H1 (cell line): ENCODE measurements at regions not wholly inside any gene's neighbourhood (a gene's known extent, or its start where the extent isn't known, plus 50 kb on each side); places are given as distances from the start of the nearest gene placed in this dataset.
A peak's percentile ranks its signal among the peaks of the same experiment; 100 is the strongest.

Source experiments
- CTCF ChIA-PET: fragments of 300-600 bp; sonication (Branson Sonifier 250); formaldehyde crosslinking; loops from one replicate; lab custom pipeline; 2021; ENCODE audit not compliant: partially characterized antibody; lab: Charles Lee
- POLR2A ChIA-PET: fragments of 300-600 bp; sonication (Branson Sonifier 250); formaldehyde crosslinking; loops from one replicate; lab custom pipeline; 2021; ENCODE audit warnings: inconsistent platforms; ENCODE audit not compliant: partially characterized antibody; lab: Charles Lee
- DNase-seq, 2 experiments: peaks; one replicate each; pipeline versions ENCODE4 v3.0.0 to v3.0.0-alpha.2; 2010 to 2022; ENCODE audit warnings: low spot score in 2 of 2, low read depth in 1 of 2, mixed read lengths in 1 of 2
- FAIRE-seq: peaks from 2 replicates; lab custom pipeline; 2011; peaks lifted over from hg19 to GRCh38; lab: Jason Lieb, UNC
- H2AFZ ChIP-seq: 2 replicates; pipeline ENCODE4 v1.8.1; 2012; ENCODE audit warnings: low read length, inconsistent platforms
- H2AK5ac ChIP-seq: 2 replicates; pipeline ENCODE4 v1.6.1; 2013; ENCODE audit warnings: low read depth, low read length
- H2BK120ac ChIP-seq: replicated peaks from 2 replicates; pipeline ENCODE3; 2013; ENCODE audit warnings: low read depth, low read length, inconsistent platforms
- H2BK12ac ChIP-seq: 2 replicates; pipeline ENCODE4 v1.6.1; 2013; ENCODE audit warnings: low read depth, low read length
- H2BK15ac ChIP-seq: 2 replicates; pipeline ENCODE4 v1.6.1; 2013; ENCODE audit warnings: low read length
- H2BK20ac ChIP-seq: 2 replicates; pipeline ENCODE4 v1.6.1; 2013; ENCODE audit warnings: low read length
- H2BK5ac ChIP-seq: 2 replicates; pipeline ENCODE4 v1.6.1; 2013; ENCODE audit warnings: low read depth, low read length
- H3K14ac ChIP-seq: 2 replicates; pipeline ENCODE4 v1.6.1; 2013; ENCODE audit warnings: inconsistent platforms; ENCODE audit not compliant: insufficient read length
- H3K18ac ChIP-seq: 2 replicates; pipeline ENCODE4 v1.6.1; 2013; ENCODE audit warnings: low read length; ENCODE audit errors: extremely low read depth
- H3K23ac ChIP-seq: 2 replicates; pipeline ENCODE4 v1.6.1; 2013; ENCODE audit warnings: inconsistent platforms; ENCODE audit not compliant: insufficient read length
- H3K23me2 ChIP-seq: 2 replicates; pipeline ENCODE4 v1.6.1; 2013; ENCODE audit warnings: low read depth, low read length
- H3K27ac ChIP-seq: 2 replicates; pipeline ENCODE4 v1.6.1; 2011; ENCODE audit warnings: low read depth, low read length, inconsistent platforms
- H3K27me3 ChIP-seq, 4 experiments: replicated peaks in 1 of 4; 1 replicate in 1 of 4; 2 replicates in 3 of 4; pipeline versions ENCODE4 v1.6.1 to v1.8.1; 2011 to 2013; ENCODE audit warnings: low read length in 3 of 4, mild to moderate bottlenecking in 3 of 4, inconsistent platforms in 2 of 4, mixed read lengths in 2 of 4, moderate library complexity in 1 of 4; ENCODE audit not compliant: control insufficient read depth in 3 of 4, insufficient read depth in 3 of 4; ENCODE audit errors: extremely low read depth in 1 of 4
- H3K36me3 ChIP-seq, 4 experiments: 2 replicates each; pipeline versions ENCODE4 v1.6.1 to v1.8.1; 2011 to 2013; ENCODE audit warnings: mild to moderate bottlenecking in 4 of 4, low read length in 3 of 4, moderate library complexity in 2 of 4, control low read depth in 1 of 4, inconsistent platforms in 1 of 4; ENCODE audit not compliant: insufficient read depth in 4 of 4, control insufficient read depth in 2 of 4
- H3K4ac ChIP-seq: replicated peaks from 2 replicates; pipeline ENCODE3; 2013; ENCODE audit warnings: low read length, low read depth, mixed read lengths, inconsistent platforms; ENCODE audit not compliant: insufficient read length
- H3K4me1 ChIP-seq, 4 experiments: replicated peaks in 1 of 4; 1 replicate in 1 of 4; 2 replicates in 3 of 4; pipeline versions ENCODE4 v1.6.1 to v1.8.1; 2011 to 2013; ENCODE audit warnings: low read length in 3 of 4, inconsistent platforms in 2 of 4, mixed read lengths in 1 of 4; ENCODE audit not compliant: insufficient read depth in 4 of 4, control insufficient read depth in 3 of 4
- H3K4me2 ChIP-seq, 2 experiments: 2 replicates each; pipeline versions ENCODE4 v1.6.1 to v1.8.1; 2011 to 2013; ENCODE audit warnings: low read depth in 2 of 2, low read length in 2 of 2, control low read depth in 1 of 2, inconsistent platforms in 1 of 2, mild to moderate bottlenecking in 1 of 2; ENCODE audit not compliant: insufficient read depth in 1 of 2
- H3K4me3 ChIP-seq, 4 experiments: fragments of 200-600, 300-600 bp in 1 of 4; sonication (generic), shearing (Covaris generic), sonication (Bioruptor Twin) in 1 of 4; 2 replicates each; pipeline versions ENCODE4 v1.5.1 to v1.8.1; 2011 to 2016; ENCODE audit warnings: low read length in 4 of 4, low read depth in 3 of 4, control low read depth in 2 of 4, inconsistent platforms in 2 of 4, mild to moderate bottlenecking in 2 of 4, mixed read lengths in 1 of 4, moderate library complexity in 1 of 4; ENCODE audit not compliant: insufficient read depth in 2 of 4; ENCODE audit errors: extremely low read depth in 1 of 4
- H3K56ac ChIP-seq: replicated peaks from 2 replicates; pipeline ENCODE3; 2013; ENCODE audit warnings: low read depth, mild to moderate bottlenecking, mixed read lengths, low read length, inconsistent platforms; ENCODE audit not compliant: insufficient read length
- H3K79me1 ChIP-seq: 2 replicates; pipeline ENCODE4 v1.6.1; 2013; ENCODE audit warnings: low read depth, low read length, control low read depth
- H3K79me2 ChIP-seq, 2 experiments: 2 replicates each; pipeline versions ENCODE4 v1.6.1 to v1.8.1; 2012 to 2013; ENCODE audit warnings: low read length in 2 of 2, mild to moderate bottlenecking in 2 of 2, inconsistent platforms in 1 of 2; ENCODE audit not compliant: insufficient read depth in 2 of 2, control insufficient read depth in 1 of 2
- H3K9ac ChIP-seq, 4 experiments: replicated peaks in 1 of 4; 1 replicate in 1 of 4; 2 replicates in 3 of 4; pipeline versions ENCODE4 v1.6.1 to v1.8.1; 2011 to 2013; ENCODE audit warnings: low read depth in 3 of 4, low read length in 3 of 4, control low read depth in 2 of 4, mild to moderate bottlenecking in 2 of 4, moderate library complexity in 2 of 4, inconsistent platforms in 1 of 4; ENCODE audit errors: extremely low read depth in 1 of 4
- H3K9me3 ChIP-seq, 2 experiments: 2 replicates each; pipeline versions ENCODE4 v1.6.1 to v1.8.1; 2012 to 2013; ENCODE audit warnings: mild to moderate bottlenecking in 2 of 2, moderate library complexity in 2 of 2, control low read depth in 1 of 2, inconsistent platforms in 1 of 2, low read depth in 1 of 2, low read length in 1 of 2, mixed read lengths in 1 of 2; ENCODE audit not compliant: insufficient read depth in 2 of 2
- H4K20me1 ChIP-seq, 2 experiments: replicated peaks in 1 of 2; 2 replicates each; pipeline versions ENCODE3 to v1.8.1; 2011 to 2013; ENCODE audit warnings: inconsistent platforms in 2 of 2, low read length in 2 of 2, mild to moderate bottlenecking in 1 of 2; ENCODE audit not compliant: insufficient read depth in 2 of 2, control insufficient read depth in 1 of 2
- H4K5ac ChIP-seq: 2 replicates; pipeline ENCODE4 v1.6.1; 2013; ENCODE audit warnings: low read length, low read depth, mixed read lengths, inconsistent platforms; ENCODE audit not compliant: insufficient read length
- H4K8ac ChIP-seq: 2 replicates; pipeline ENCODE4 v1.8.0; 2013; ENCODE audit warnings: mild to moderate bottlenecking, moderate library complexity, low read length, inconsistent platforms; ENCODE audit not compliant: insufficient read depth; ENCODE audit errors: extremely low read depth
- H4K91ac ChIP-seq: replicated peaks from 2 replicates; pipeline ENCODE3; 2013; ENCODE audit warnings: low read length, mixed read lengths, inconsistent platforms; ENCODE audit not compliant: insufficient read length
- EGR1 ChIP-seq: IDR thresholded peaks from 2 replicates; pipeline ENCODE4 v1.6.1; 2011; ENCODE audit warnings: low read depth, low read length, borderline replicate concordance
- WGBS, 2 experiments: shearing (Covaris generic) in 1 of 2; methylation state at CpG; one replicate each; pipeline versions ENCODE4 v1.1.6 to v1.1.7; 2013 to 2015; ENCODE audit warnings: low lambda C conversion rate in 2 of 2, mixed read lengths in 2 of 2, inconsistent platforms in 1 of 2, low coverage in 1 of 2, missing lambda C conversion rate in 1 of 2; ENCODE audit not compliant: insufficient replicate concordance in 2 of 2, insufficient coverage in 1 of 2, insufficient read length in 1 of 2; ENCODE audit errors: extremely low coverage in 1 of 2, missing lambda C conversion rate in 1 of 2; 5-methylcytosine and 5-hydroxymethylcytosine counted together

DNA sequence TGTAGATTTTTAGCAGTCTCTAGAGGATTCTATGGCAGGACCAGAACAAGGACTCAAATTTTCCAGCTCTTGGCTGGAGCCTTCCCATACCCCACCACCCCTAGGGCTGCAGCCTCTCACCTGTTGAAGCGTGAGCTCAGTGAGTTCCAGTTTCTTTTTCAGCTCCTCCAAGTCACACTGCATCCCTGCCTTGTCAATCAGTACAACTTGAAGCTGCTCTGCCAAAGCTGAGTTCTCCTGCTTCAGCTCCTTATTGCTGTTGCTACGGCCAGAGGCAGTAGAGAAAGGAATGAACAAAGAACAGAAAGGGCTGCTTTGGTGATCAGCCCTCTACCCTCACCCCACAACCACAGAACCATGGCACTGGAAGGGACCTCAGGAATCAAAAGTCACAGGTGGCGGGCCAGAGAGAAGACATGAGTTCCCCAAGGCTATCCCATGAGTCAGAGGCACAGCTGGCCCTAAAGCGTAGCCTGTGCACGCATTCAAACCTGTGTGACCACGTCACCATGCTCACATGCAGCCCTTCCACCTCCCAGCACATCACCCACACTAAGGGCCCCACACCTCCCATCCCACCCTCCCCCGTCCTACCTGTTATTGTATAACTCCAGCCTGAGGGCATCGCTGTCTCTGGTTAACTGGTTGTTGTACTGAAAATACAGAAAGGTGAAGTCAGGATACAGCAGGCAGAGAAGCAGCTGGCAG, 83.3 kb upstream of the C2CD4B start:
- no peak overlapping the region for H3K56ac ChIP-seq
- no peak overlapping the region for H4K91ac ChIP-seq
- no peak overlapping the region for H4K5ac ChIP-seq
- peak overlapping the region; percentile 48; the same call in 1 of the 2 replicates for H4K8ac ChIP-seq
- FAIRE-seq (no peak), DNase-seq (no peak)
- H3K79me2 ChIP-seq, result no peaks in the 10 kb centered on the region
- H3K18ac ChIP-seq, result no peak overlapping the region
- no peaks in the 10 kb centered on the region for H3K27me3 ChIP-seq
- no peaks in the 10 kb centered on the region for H3K9me3 ChIP-seq
- H3K36me3 ChIP-seq, result no peaks in the 10 kb centered on the region
- H2BK5ac ChIP-seq, result peak overlapping the region; percentile 71; the same call in 1 of the 2 replicates
- ChIA-PET POLR2A (no interaction called here), CTCF (interaction anchor here (0.6 to 17.9 kb wide), 6 partner anchors 9 to 189 kb away, joined by 3 to 229 read pairs (median 4); no protein-coding TSS in a partner anchor)
- no peak overlapping the region for H3K4me3 ChIP-seq
- no peak overlapping the region for H3K14ac ChIP-seq
- H3K27ac ChIP-seq, result no peak overlapping the region
- no peaks in the 10 kb centered on the region for H3K23me2 ChIP-seq
- no peak overlapping the region for H2BK15ac ChIP-seq
- H2BK120ac ChIP-seq, result no peak overlapping the region
- H3K23ac ChIP-seq, result no peak overlapping the region
- no peak overlapping the region for H2BK12ac ChIP-seq
- no peak overlapping the region for H3K9ac ChIP-seq
- no peak overlapping the region for H2AK5ac ChIP-seq
- no peaks in the 10 kb centered on the region for H3K79me1 ChIP-seq
- no peaks in the 10 kb centered on the region for H4K20me1 ChIP-seq
- H2AFZ ChIP-seq, result 0 out of 2 replicates have a peak overlapping the region, but pooled peaks have one; percentile 62
- H3K4ac ChIP-seq, result no peak overlapping the region
- no peak overlapping the region for H2BK20ac ChIP-seq
- WGBS, 2 experiments, result 79% methylated on average over 4 of the region's 8 CpGs; no CpG with 5 or more reads in 1 of the 2 experiments
- H3K4me1 ChIP-seq, result no peaks in the 10 kb centered on the region
- H3K4me2 ChIP-seq, result no peak overlapping the region
- TF ChIP-seq EGR1, result no peak
